ENCODE measurements at regions not wholly inside any gene's neighbourhood (a gene's known extent, or its start where the extent isn't known, plus 50 kb on each side); places are given as distances from the start of the nearest gene placed in this dataset.
"Not testable (repeated sequence)": the region's sequence is repeated elsewhere in the genome, so short reads cannot be mapped to it uniquely, and the experiment has no call there.

GRCh38 chr5:18395126-18396110 is 761.2 kb downstream of the TAF11L14 start:
- in situ Hi-C loops (cut with MboI; ENCODE audit: low sequenced_read_pairs) = no loop called here

- in situ Hi-C loops (cut with MboI; ENCODE audit: low sequenced_read_pairs) = no loop called here
Measured at GRCh38 chr5:18397371-18397770, 763.1 kb downstream of the TAF11L14 start.

- in situ Hi-C loops (cut with MboI; ENCODE audit: low sequenced_read_pairs) = no loop called here
Measured at GRCh38 chr5:18397891-18398290, 763.6 kb downstream of the TAF11L14 start.

- in situ Hi-C loops (cut with MboI; ENCODE audit: low sequenced_read_pairs) = not testable (repeated sequence)
Measured at GRCh38 chr5:18399461-18400327, 765.4 kb downstream of the TAF11L14 start.

- in situ Hi-C loops (cut with MboI; ENCODE audit: low sequenced_read_pairs) = no loop called here
Measured at GRCh38 chr5:18403141-18403540, 768.9 kb downstream of the TAF11L14 start.

GRCh38 chr5:18403941-18404438 is 769.7 kb downstream of the TAF11L14 start:
- in situ Hi-C loops (cut with MboI; ENCODE audit: low sequenced_read_pairs) = no loop called here

- in situ Hi-C loops (cut with MboI; ENCODE audit: low sequenced_read_pairs) = no loop called here
Measured at GRCh38 chr5:18420711-18421110, 786.5 kb downstream of the TAF11L14 start.

GRCh38 chr5:18433336-18433735 is 799.1 kb downstream of the TAF11L14 start:
- in situ Hi-C loops (cut with MboI; ENCODE audit: low sequenced_read_pairs) = no loop called here

GRCh38 chr5:18438126-18438525 is 803.9 kb downstream of the TAF11L14 start:
- in situ Hi-C loops (cut with MboI; ENCODE audit: low sequenced_read_pairs) = no loop called here

- in situ Hi-C loops (cut with MboI; ENCODE audit: low sequenced_read_pairs) = no loop called here
Measured at GRCh38 chr5:18455521-18455920, 821.3 kb downstream of the TAF11L14 start.

GRCh38 chr5:18457255-18457654 is 823.0 kb downstream of the TAF11L14 start:
- in situ Hi-C loops (cut with MboI; ENCODE audit: low sequenced_read_pairs) = no loop called here

- in situ Hi-C loops (cut with MboI; ENCODE audit: low sequenced_read_pairs) = no loop called here
Measured at GRCh38 chr5:18461766-18462165, 827.5 kb downstream of the TAF11L14 start.

GRCh38 chr5:18465833-18466681 is 831.8 kb downstream of the TAF11L14 start:
- in situ Hi-C loops (cut with MboI; ENCODE audit: low sequenced_read_pairs) = no loop called here

GRCh38 chr5:18466731-18467130 is 832.5 kb downstream of the TAF11L14 start:
- in situ Hi-C loops (cut with MboI; ENCODE audit: low sequenced_read_pairs) = no loop called here

GRCh38 chr5:18471791-18472190 is 837.5 kb downstream of the TAF11L14 start:
- in situ Hi-C loops (cut with MboI; ENCODE audit: low sequenced_read_pairs) = not testable (repeated sequence)

- in situ Hi-C loops (cut with MboI; ENCODE audit: low sequenced_read_pairs) = no loop called here
Measured at GRCh38 chr5:18483451-18483850, 849.2 kb downstream of the TAF11L14 start.

- in situ Hi-C loops (cut with MboI; ENCODE audit: low sequenced_read_pairs) = no loop called here
Measured at GRCh38 chr5:18487928-18488480, 853.7 kb downstream of the TAF11L14 start.

GRCh38 chr5:18489703-18490102 is 855.4 kb downstream of the TAF11L14 start:
- in situ Hi-C loops (cut with MboI; ENCODE audit: low sequenced_read_pairs) = no loop called here

- in situ Hi-C loops (cut with MboI; ENCODE audit: low sequenced_read_pairs) = no loop called here
Measured at GRCh38 chr5:18491349-18491748, 857.1 kb downstream of the TAF11L14 start.

GRCh38 chr5:18495157-18495556 is 860.9 kb downstream of the TAF11L14 start:
- in situ Hi-C loops (cut with MboI; ENCODE audit: low sequenced_read_pairs) = no loop called here
